ENCODE measurements at regions not wholly inside any gene's neighbourhood (a gene's known extent, or its start where the extent isn't known, plus 50 kb on each side); places are given as distances from the start of the nearest gene placed in this dataset.
"Not testable (repeated sequence)": the region's sequence is repeated elsewhere in the genome, so short reads cannot be mapped to it uniquely, and the experiment has no call there.

DNA sequence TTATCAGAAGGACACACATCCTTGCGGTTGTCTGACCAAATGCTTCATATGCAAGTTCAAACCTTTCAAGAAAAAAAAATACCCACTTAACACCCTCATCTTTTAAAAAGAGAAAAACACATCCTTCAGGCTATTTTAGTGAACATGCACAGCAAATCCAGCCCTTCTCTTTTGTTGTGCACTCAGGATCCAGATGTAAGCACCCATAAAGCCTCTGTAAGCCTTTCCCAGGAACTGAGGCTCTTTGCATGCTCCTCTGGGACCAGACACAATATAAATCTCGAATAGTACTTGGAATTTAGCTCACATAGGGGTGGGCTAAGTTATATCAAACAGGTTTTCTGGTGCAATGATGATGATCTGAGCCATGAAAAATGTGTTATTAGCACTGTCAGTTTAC, 308.8 kb upstream of the FAM98A start:
- DNase-seq = no peak
- intact Hi-C loops (cut with DNase I) = no loop called here

DNA sequence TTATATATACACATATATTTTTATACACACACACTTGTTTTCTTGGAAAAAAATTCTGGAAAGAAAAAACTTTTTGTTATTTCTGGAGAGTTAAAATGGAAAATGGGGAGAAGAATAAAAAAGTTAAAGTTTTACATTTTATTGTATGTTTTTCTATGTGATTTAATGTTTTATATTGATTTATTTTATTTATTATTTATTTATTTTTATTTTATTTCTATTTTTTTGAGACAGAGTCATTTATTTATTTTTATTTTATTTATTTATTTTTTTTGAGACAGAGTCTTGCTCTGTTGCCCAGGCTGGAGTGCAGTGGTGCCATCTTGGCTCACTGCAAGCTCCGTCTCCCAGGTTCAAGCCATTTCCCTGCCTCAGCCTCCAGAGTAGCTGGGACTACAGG, 307.0 kb upstream of the FAM98A start:
- DNase-seq; intact Hi-C loops (cut with DNase I): not testable (repeated sequence)

DNA sequence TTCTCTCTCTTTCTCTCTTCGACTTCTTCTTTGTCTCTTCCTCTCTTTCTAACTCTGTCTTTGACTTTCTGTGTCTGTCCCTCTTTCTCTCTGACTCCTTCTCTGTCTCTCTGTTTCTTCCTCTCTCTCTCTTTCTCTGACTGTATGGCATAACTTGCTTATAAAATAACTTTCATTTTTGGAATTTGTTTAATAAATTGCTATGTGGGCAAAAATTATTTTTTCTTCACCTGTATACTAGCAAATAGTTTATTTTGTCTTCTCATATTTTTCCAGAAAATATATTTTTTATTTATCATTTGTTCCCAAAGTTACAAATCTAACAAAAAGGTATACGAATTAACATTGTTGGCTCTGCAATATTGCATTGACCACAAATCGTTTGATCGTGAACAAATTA, 305.7 kb upstream of the FAM98A start:
- intact Hi-C loops (cut with DNase I) = no loop called here
- no peak for DNase-seq

DNA sequence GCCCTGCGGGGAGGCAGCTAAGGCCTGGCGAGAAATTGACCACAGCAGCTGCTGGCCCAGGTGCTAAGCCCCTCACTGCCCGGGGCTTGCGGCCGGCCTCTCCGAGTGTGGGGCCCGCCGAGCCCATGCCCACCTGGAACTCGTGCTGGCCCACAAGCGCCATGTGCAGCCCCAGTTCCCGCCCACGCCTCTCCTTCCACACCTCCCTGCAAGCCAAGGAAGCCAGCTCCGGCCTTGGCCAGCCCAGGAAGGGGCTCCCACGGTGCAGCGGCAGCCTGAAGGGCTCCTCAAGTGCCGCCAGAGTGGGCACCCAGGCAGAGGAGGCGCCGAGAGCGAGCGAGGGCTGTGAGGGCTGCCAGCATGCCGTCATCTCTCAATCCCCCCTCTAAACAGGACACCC, 304.6 kb upstream of the FAM98A start:
- intact Hi-C loops (cut with DNase I) = no loop called here
- DNase-seq = no peak

DNA sequence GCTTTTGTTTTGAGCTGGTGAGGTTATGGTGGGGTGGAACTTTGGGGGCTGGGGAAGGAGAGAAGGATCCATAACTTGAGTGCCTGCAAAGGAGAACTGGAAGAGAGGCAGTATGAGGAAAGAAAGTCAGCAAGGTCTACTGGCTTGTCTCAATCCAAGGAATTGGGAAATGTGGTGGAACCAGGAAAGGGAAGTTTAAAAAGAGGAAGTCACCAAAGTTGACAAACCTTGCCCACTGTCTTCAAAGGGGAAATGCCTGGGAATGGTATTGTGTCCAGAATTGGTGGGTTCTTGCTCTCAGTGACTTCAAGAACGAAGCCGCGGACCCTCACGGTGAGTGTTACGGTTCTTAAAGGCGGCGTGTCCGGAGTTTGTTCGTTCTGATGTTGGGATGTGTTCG, 304.1 kb upstream of the FAM98A start:
- DNase-seq = no peak
- intact Hi-C loops (cut with DNase I) = no loop called here

DNA sequence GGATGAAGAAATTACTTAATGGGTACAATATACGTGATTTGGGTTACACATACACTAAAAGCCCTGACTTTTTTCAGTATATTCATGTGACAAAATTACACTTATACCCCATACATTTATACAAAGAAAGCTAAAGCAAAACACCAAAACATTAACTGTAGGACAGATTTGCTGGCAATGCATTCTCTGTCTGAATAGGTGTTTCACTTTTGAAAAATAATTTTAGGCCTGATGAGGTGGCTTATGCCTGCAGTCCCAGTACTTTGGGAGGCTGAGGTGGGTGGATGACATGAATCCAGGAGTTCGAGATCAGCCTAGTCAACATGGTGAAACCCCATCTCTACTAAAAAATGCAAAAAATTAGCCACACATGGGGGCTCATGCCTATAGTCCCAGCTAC, 301.5 kb upstream of the FAM98A start:
- DNase-seq = no peak
- intact Hi-C loops (cut with DNase I) = no loop called here

DNA sequence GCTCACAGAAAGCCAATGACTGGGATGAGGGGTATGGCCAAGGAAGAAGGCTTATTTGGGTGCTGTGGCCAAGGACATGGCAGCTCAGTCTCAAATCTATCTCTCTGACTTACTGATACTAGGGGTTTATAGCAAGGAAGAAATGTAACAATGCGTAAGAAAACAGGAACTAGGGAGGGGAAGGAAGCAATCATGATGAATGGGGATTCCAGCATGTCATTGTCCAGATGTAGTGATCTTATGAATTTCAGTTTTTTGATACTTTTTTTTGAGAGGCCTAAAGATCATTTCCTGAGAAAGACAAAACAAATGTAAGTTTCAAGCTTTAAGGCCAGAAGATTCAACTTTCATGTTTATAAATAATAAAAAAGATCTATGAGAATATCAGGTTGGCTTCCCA, 298.6 kb upstream of the FAM98A start:
- DNase-seq = no peak
- intact Hi-C loops (cut with DNase I) = no loop called here

DNA sequence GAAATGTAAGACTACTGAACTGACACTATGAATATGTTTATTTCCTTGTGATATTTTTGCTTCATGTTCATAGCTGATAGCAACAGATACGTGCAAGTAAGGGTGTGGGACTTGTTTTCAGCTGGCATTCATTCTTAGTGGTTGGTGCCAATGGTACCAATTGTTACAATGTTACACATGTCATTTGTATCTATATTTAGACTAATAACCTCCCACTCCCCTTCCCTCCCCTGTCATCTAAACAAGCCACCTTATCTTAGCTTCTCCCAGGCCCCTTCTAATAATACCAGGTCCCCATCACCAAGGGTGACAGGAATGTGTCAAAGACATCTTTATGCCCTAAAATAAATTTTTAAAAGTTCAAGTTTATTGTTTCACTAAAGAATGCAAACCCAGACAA, 294.7 kb upstream of the FAM98A start:
- intact Hi-C loops (cut with DNase I) = no loop called here
- DNase-seq = no peak

DNA sequence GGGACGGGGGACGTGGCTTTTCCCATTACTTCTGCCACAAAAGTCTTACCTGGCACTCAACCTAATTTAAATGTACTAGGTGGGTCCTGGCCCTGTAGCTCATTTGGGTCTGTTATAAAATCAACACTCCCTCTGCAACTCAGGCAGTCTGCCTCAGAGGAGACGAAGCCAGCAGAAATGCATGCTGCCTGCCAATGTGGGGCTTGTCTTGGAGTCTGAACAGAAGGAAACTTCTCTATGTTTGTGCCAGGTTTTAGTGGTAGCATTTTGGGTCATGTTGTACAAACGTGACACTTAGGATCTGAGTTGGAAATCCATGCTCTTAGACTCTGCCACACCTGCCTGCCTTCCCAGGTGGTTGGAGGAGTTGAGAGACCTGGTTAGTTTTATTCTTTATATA, 292.5 kb upstream of the FAM98A start:
- intact Hi-C loops (cut with DNase I) = no loop called here
- DNase-seq = no peak

DNA sequence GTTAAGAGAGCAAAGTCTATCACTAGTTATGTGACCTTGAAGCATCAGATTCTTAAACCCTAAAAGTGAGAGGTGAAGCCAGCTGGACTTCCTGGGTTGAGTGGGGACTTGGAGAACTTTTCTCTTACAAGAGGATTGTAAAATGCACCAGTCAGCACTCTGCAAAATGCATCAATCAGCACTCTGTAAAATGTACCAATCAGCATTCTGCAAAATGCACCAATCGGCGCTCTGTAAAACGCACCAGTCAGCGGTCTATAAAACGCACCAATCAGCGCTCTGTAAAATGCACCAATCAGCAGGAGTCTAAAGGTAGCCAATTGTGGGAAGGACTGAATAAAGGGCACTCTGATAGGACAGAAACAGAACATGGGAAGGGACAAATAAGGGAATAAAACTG, 291.6 kb upstream of the FAM98A start:
- intact Hi-C loops (cut with DNase I) = no loop called here
- no peak for DNase-seq

DNA sequence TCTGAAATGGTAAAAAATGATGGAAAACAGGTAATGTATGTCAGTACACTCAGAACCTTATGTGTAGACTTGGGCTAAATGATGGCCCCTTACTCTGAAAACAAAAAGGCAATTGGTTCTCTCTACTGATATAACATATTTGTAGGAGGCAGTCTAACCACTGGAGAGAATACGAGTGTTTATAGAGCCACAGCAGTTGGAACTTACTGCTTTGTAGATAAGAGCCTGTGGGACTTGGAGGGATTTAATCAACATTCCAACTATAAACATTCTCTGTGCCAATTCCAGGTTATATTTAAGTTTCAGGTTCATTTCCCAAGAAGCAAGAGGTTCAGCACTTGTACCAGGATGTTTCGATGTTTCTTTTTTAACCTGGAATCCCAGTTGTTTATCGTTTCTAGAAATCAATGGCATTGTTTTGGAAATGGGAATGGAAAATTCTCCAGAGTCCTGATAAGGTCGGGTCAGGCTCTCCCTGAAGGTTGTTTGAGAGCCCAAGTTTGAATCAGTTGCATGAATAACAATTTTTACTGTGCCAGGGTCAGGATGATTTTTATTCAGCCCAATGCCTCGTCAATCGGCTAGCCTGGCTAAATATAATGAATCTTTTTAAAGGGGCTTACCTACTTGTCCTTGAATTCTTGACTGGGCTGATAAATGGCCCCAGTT, 278.4 kb upstream of the FAM98A start:
- DNase-seq = no peak
- intact Hi-C loops (cut with DNase I) = no loop called here

DNA sequence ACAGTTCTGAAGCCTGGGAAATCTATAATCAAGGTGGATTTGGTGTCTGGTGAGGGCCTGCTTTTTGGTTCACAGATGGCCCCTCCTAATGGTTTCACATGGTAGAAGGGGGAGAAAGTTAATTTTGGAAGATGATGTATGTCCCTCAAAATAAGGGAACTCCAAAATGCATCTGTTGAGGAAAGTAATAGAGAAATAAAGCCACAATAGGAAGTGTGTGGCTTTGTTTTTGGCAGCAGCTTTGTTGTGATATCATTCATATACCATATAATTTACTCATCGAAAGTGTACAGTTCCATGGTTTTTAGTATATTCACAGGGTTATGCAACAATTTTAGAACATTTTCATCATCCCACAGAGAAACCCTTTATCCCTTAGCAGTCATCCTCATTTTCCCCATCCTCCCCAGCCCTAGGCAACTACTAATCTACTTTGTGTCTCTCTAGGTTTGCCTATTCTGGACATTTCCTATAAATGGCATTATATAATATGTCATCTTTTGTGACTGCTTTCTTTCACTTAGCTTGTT, 274.0 kb upstream of the FAM98A start:
- DNase-seq = no peak
- intact Hi-C loops (cut with DNase I) = no loop called here

DNA sequence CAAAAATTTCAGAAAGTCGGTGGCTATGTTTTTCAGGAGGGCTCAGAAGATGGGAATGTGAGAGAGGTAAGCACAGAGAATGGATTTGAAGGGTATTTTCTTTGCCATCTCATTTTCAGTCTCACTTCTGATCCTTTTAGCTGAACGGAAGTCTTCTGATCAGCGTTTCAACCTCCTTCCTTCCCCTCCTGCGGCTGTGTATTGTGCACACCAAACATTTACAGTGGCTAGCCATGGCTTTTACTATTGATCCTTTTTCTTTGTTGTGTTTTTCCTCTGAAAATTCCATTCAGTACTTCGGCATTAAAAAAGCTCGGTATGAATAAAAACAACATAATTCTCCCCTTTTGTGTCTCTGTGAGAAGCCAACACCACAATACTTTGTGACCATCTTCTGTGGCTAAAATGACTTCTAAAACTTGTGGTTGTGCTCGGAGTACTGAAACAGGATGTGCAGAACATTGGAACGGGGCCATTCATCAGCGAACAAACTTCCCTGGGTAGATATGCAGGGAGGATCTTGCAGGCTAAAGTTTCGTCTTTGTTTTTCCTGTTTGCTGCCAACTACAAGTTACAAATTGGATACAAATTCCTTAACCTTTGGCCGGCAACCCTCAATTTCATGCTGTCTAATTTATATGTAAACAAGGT, 260.8 kb upstream of the FAM98A start:
- intact Hi-C loops (cut with DNase I) = no loop called here
- DNase-seq = no peak

DNA sequence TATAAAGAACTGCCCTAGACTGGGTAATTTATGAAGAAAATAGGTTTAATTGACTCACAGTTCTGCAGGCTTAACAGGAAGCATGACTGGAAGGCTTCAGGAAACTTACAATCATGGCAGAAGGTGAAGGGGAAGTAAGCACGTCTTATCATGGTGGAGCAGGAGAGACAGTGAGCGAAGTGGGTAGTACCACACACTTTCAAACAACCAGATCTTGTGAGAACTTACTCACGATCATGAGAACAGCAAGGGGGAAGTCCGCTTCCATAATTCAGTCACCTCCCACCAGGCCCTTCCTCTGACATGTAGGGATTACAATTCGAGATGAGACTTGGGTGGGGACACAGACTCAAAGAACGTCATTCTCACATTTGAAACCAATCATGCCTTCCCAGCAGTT, 260.1 kb upstream of the FAM98A start:
- intact Hi-C loops (cut with DNase I) = no loop called here
- no peak for DNase-seq

DNA sequence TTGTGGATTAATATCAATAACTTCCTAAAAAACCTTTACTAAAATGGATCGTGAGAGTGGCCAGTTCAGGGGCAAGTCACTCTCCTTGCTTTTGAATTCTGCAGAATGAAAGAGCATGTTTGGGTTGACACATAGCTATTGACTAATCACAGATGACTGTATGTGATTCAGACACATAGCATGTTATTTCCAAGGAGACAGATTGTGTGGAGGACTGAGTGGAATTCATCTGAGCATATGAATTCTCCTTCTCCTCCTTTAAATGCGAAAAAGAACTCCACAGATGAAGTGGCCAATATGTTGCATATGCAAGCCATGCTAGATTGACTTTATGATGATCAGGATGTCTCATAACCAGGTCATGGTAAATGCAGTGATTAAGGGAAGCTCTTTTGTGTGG, 249.4 kb upstream of the FAM98A start:
- DNase-seq = no peak
- intact Hi-C loops (cut with DNase I) = no loop called here

DNA sequence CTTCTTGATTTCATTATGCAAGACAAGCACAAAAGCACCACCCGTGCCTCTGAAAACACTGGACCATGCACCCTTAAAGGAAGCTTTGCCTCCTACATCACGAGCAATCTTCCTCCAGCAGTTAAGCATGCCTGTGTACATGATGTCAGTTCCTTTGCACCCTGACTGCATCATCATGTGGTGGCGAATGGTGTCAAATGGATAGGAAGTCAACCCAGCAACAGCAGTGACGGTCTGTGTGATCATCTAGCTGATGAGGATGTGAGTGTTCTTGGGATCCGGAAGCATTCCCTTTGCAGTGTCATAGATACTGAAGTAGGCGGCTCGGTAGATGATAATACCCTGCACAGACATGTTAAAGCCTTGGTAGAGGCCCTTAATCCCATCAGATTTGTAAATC, 240.7 kb upstream of the FAM98A start:
- no peak for DNase-seq
- intact Hi-C loops (cut with DNase I) = no loop called here

DNA sequence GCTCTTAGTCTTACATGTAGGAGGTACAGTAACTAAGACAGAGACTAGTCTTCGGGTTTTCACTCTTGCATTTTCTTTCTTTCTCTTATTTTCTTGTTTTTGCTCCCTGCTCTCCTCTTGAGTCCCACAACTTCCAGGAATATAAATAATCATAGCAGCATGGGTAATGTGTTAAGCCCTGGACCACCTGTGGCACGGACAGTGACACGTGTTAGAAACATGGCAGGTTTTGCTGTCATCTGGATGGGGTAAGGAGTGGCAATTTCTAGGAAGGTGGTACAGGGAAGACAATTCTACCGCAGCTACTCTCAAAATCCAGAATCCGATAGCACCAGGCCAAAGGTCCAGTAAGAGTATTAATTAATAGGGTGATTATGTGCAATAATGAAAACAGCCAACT, 237.5 kb upstream of the FAM98A start:
- intact Hi-C loops (cut with DNase I) = no loop called here
- DNase-seq = no peak

DNA sequence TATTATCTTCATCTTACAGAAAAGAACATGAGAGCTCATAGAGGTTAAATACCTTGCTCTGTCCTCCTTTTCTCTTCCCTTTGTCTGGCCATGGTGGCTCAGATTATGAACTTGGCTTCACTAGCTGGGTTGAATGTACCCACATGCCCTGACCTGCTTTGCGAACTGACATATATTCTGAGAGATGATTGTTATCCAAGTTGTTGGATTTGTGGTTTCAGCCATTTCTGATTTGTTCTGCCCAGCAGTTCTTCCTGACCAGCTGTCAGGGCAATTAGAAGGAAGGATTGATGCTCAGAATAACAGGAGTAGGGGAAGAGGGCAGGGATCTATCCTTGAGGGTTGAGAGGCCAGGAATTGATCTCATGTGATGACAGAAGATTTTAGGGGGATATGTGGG, 236.8 kb upstream of the FAM98A start:
- no peak for DNase-seq
- intact Hi-C loops (cut with DNase I) = no loop called here

DNA sequence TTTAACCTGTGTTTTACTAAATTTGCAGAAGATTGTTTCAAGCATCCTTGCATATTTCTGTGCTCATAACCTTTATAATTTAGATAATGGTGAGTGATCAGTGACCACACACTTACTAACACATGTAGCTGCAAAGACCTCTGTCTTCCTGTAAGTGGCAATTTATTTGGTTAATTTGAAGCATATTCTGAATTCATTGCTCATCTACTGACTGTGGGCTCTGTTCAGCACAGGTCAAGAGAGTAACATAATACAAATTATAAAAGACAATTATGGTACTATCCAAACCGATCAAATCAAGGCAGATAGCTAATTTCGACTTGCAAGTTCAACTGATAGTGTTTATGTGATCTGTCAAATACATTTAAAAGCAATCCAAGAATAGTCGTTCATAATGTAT, 223.9 kb upstream of the FAM98A start:
- intact Hi-C loops (cut with DNase I) = no loop called here
- no peak for DNase-seq

DNA sequence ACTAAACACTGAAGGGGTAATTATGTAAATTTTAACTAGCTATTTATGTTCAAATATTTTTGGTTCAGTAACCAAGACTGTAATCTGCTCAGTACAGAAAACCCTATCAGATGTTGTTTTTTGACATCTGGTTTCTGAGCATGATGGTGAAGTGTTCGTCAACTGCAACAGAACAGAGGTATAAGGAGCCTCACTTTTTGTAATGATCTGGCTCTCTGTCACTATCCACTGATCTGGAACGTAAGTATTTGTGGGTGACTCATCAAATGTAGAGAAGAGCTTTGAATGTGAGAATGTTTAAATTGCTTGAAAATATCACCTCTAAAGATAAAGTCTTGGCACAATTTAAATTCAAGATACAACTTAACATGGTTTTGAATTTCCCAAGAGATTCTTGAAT, 213.6 kb upstream of the FAM98A start:
- no peak for DNase-seq
- intact Hi-C loops (cut with DNase I) = no loop called here

DNA sequence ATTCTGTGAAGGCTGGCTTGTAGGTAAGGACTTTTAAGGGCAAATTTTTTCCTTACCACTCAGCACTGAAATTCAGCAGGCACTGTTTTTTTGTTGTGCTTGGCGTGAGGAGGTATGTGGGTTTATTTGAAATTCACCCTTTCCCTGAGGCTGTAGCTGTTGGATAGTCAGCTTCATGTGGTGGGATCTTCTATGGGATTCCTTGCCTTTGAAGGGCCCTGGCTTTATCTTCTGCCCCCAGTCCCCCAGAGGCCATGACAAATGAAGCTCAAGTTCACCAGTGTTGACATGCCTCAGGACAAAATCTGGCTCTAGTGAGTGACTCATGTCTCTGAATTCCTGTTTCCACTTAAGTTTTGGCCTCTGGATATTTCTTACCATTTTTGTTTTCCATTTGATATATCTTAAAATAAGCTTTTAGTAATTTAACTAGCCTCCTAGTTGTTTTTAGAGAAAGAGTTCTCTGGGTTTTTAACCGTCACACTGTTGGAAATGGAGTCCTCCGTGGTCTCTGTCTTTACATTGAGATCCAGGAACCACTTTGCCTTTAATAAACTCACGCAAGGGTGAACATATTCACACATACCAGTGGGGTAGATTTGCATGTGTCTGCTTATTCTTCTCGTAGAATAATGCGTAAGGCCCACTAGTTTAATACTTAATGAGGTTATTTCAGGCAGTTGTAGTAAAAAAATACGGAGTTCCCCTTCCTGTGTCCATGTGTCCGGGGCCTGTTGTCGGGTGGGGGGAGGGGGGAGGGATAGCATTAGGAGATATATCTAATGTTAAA, 211.1 kb upstream of the FAM98A start:
- DNase-seq = no peak
- intact Hi-C loops (cut with DNase I) = no loop called here

DNA sequence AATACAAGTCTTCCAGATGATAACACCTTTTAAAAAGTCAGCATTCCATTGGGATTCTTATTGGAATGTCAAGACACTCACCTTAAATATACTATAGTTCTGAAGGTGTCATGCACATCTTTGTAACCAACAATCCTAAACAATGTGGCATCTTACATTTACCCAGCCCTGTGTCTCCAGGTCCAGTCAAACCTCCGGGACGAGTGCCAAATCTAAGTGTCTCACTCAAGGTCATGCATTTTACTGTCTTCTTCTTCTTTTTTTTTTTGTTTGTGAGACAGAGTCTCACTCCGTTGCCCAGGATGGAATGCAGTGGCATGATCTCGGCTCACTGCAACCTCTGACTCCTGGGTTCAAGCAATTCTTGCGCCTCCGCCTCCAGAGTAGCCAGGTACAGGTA, 206.9 kb upstream of the FAM98A start:
- intact Hi-C loops (cut with DNase I) = no loop called here
- no peak for DNase-seq
